Loucy (cell line): ENCODE measurements at regions not wholly inside any gene's neighbourhood (a gene's known extent, or its start where the extent isn't known, plus 50 kb on each side); places are given as distances from the start of the nearest gene placed in this dataset.
"Not testable (repeated sequence)": the region's sequence is repeated elsewhere in the genome, so short reads cannot be mapped to it uniquely, and the experiment has no call there.

Source experiments
- H2AFZ ChIP-seq: fragments of 200-600 bp; sonication (generic); 2 replicates; pipeline ENCODE4 v1.6.0; 2016; ENCODE audit warnings: antibody characterized with exemption, mild to moderate bottlenecking, low read length, moderate library complexity
- H3F3A ChIP-seq: fragments of 200-600 bp; 2 replicates; pipeline ENCODE4 v1.6.0; 2016; ENCODE audit warnings: antibody characterized with exemption, low read depth, mild to moderate bottlenecking
- H3K27me3 ChIP-seq: fragments of 200-600 bp; sonication (generic); 2 replicates; pipeline ENCODE4 v1.6.1; 2014; ENCODE audit warnings: low read length, mild to moderate bottlenecking; ENCODE audit not compliant: insufficient read depth, poor library complexity, severe bottlenecking
- H3K36me3 ChIP-seq: fragments of 200-600 bp; sonication (generic); 2 replicates; pipeline ENCODE4 v1.6.1; 2016; ENCODE audit warnings: low read length; ENCODE audit not compliant: insufficient read depth
- H3K4me1 ChIP-seq: fragments of 200-600 bp; sonication (generic); 2 replicates; pipeline ENCODE4 v1.5.1; 2014; ENCODE audit warnings: low read length, mild to moderate bottlenecking; ENCODE audit not compliant: insufficient read depth, poor library complexity, severe bottlenecking
- H3K4me2 ChIP-seq: fragments of 200-600 bp; sonication (generic); 2 replicates; pipeline ENCODE4 v1.6.0; 2014; ENCODE audit warnings: antibody characterized with exemption, low read length, low read depth, mild to moderate bottlenecking; ENCODE audit not compliant: poor library complexity, severe bottlenecking
- H3K4me3 ChIP-seq: fragments of 200-600 bp; sonication (generic); 2 replicates; pipeline ENCODE4 v1.5.1; 2014; ENCODE audit warnings: low read length, mild to moderate bottlenecking, mixed read lengths; ENCODE audit not compliant: poor library complexity, severe bottlenecking
- H3K79me2 ChIP-seq: fragments of 200-600 bp; sonication (generic); 2 replicates; pipeline ENCODE4 v1.6.1; 2014; ENCODE audit warnings: low read length; ENCODE audit not compliant: insufficient read depth
- H3K9ac ChIP-seq: fragments of 200-600 bp; sonication (generic); 2 replicates; pipeline ENCODE4 v1.6.0; 2014; ENCODE audit warnings: mild to moderate bottlenecking, low read depth, low read length, moderate library complexity; ENCODE audit not compliant: poor library complexity, severe bottlenecking
- H3K9me2 ChIP-seq: fragments of 200-600 bp; sonication (generic); replicated peaks from 2 replicates; pipeline ENCODE4 v1.6.1; 2016; ENCODE audit warnings: low read depth, low read length, mixed read lengths
- H3K9me3 ChIP-seq: fragments of 200-600 bp; sonication (generic); 2 replicates; pipeline ENCODE4 v1.6.1; 2014; ENCODE audit warnings: mild to moderate bottlenecking, antibody characterized with exemption, low read length, low read depth; ENCODE audit not compliant: insufficient read depth
- H4K20me1 ChIP-seq: fragments of 200-600 bp; sonication (generic); 2 replicates; pipeline ENCODE4 v1.6.0; 2014; ENCODE audit warnings: antibody characterized with exemption, low read length, mild to moderate bottlenecking; ENCODE audit not compliant: insufficient read depth, poor library complexity, severe bottlenecking
- CTCF ChIP-seq: fragments of 200-600 bp; sonication (generic); conservative IDR thresholded peaks from 2 replicates; pipeline ENCODE4 v1.5.1; 2014; ENCODE audit warnings: mild to moderate bottlenecking, antibody characterized with exemption, low read length
- EZH2phosphoT487 ChIP-seq: fragments of 200-600 bp; IDR thresholded peaks from 2 replicates; pipeline ENCODE4 v1.6.1; 2018; ENCODE audit warnings: antibody characterized with exemption, mild to moderate bottlenecking, moderate library complexity, borderline replicate concordance

- H3K4me1 ChIP-seq = no peaks in the 10 kb centered on the region
- H3K36me3 ChIP-seq = no peaks in the 10 kb centered on the region
- H3K9ac ChIP-seq = no peak overlapping the region
- H3K27me3 ChIP-seq = no peaks in the 10 kb centered on the region
- H2AFZ ChIP-seq = no peak overlapping the region
- H3K9me2 ChIP-seq = no peaks in the 10 kb centered on the region
- no peaks in the 10 kb centered on the region for H3K9me3 ChIP-seq
- TF ChIP-seq CTCF (peak; percentile 16; the same call in 1 of the 2 replicates), EZH2phosphoT487 (no peak)
- H3K4me3 ChIP-seq = no peak overlapping the region
- H3K4me2 ChIP-seq = no peak overlapping the region
- H3F3A ChIP-seq = no peaks in the 10 kb centered on the region
- H4K20me1 ChIP-seq = no peaks in the 10 kb centered on the region
- no peaks in the 10 kb centered on the region for H3K79me2 ChIP-seq
These were observed 138.4 kb upstream of the LRRC3B start for GRCh38 chr3:26484140-26484539.

- Histone ChIP-seq H3K4me3 (no peak overlapping the region), H3K4me1 (no peaks in the 10 kb centered on the region), H3K9me2 (no peaks in the 10 kb centered on the region), H3K4me2 (no peak overlapping the region), H3K79me2 (no peaks in the 10 kb centered on the region), H3K27me3 (no peaks in the 10 kb centered on the region), H3K36me3 (no peaks in the 10 kb centered on the region), H4K20me1 (no peaks in the 10 kb centered on the region), H2AFZ (no peak overlapping the region), H3K9me3 (no peaks in the 10 kb centered on the region), H3F3A (no peaks in the 10 kb centered on the region), H3K9ac (no peak overlapping the region)
- TF ChIP-seq CTCF = no peak
- no peak for TF ChIP-seq EZH2phosphoT487
These were observed 124.3 kb upstream of the LRRC3B start for GRCh38 chr3:26498271-26498670.

GRCh38 chr3:26505399-26505798 is 117.2 kb upstream of the LRRC3B start:
- H3K4me2 ChIP-seq = no peak overlapping the region

GRCh38 chr3:26514445-26515029 is 108.0 kb upstream of the LRRC3B start:
- H2AFZ ChIP-seq, H3F3A ChIP-seq, H3K79me2 ChIP-seq, H3K4me2 ChIP-seq, H3K36me3 ChIP-seq, H3K27me3 ChIP-seq, H3K4me3 ChIP-seq, H3K9me3 ChIP-seq, H4K20me1 ChIP-seq, H3K9me2 ChIP-seq, H3K4me1 ChIP-seq, H3K9ac ChIP-seq: not testable (repeated sequence)

More at GRCh38 chr3:26505399-26505798, 117.2 kb upstream of the LRRC3B start:
- TF ChIP-seq EZH2phosphoT487 (no peak), CTCF (no peak)
- Histone ChIP-seq H4K20me1 (no peaks in the 10 kb centered on the region), H3K9me2 (no peaks in the 10 kb centered on the region), H3K9me3 (no peaks in the 10 kb centered on the region), H3K4me1 (no peaks in the 10 kb centered on the region), H3K9ac (no peak overlapping the region), H3K27me3 (no peaks in the 10 kb centered on the region), H3K79me2 (no peaks in the 10 kb centered on the region), H3K36me3 (no peaks in the 10 kb centered on the region), H2AFZ (no peak overlapping the region), H3K4me3 (no peak overlapping the region), H3F3A (no peaks in the 10 kb centered on the region)
